ENCODE measurements at regions not wholly inside any gene's neighbourhood (a gene's known extent, or its start where the extent isn't known, plus 50 kb on each side); places are given as distances from the start of the nearest gene placed in this dataset.
"Not testable (repeated sequence)": the region's sequence is repeated elsewhere in the genome, so short reads cannot be mapped to it uniquely, and the experiment has no call there.

DNA sequence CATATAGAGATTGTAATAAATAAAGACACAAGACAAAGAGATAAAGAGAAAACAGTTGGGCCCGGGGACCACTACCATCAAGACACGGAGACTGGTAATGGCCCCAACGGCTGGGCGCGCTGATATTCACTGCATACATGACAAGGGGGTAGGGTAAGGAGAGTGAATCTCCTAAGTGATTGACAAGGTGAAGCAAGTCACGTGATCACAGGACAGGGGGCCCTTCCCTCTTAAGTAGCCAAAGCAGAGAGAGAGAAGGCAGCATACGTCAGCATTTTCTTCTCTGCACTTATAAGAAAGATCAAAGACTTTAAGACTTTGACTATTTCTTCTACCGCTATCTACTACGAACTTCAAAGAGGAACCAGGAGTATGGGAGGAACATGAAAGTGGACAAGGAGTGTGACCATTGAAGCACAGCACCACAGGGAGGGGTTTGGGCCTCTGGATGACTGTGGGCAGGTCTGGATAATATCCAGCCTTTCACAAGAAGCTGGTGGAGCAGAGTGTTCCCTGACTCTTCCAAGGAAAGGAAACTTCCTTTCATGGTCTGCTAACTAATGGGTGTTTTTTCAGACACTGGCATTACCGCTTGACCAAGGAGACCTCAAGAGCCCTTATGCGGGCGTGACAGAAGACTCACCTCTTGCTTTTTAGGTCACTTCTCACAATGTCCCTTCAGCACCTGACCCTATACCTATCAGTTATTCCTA is 75.6 kb downstream of the MRPL39 start:
- FAIRE-seq; DNase-seq; H3K4me1 ChIP-seq; H3K27ac ChIP-seq; H3K4me3 ChIP-seq; ATAC-seq; H3K36me3 ChIP-seq; intact Hi-C loops (cut with DNase I); H3K9me3 ChIP-seq; H3K27me3 ChIP-seq: not testable (repeated sequence)
- WGBS, 2 donors = 86 to 90% methylated on average over 12 of the region's 12 CpGs

DNA sequence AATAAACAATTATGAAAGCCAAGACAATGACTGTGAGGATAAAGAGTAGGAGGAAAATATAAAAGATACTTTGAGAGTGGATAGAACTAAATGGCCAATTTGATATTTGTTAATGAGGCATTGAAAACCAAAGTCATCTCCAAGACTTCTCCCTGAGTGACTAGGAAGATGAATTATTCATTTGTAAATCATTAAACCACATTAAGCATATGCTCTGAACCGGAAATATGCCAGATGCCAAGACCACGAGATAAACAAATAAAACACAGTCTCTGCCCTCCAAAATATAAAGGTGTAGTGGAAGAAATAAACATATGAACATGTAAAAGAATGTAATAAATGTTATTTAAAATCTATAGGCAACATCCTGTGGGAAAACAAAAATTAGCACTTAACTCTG is 78.8 kb downstream of the MRPL39 start:
- TF ChIP-seq, protein P1, sequence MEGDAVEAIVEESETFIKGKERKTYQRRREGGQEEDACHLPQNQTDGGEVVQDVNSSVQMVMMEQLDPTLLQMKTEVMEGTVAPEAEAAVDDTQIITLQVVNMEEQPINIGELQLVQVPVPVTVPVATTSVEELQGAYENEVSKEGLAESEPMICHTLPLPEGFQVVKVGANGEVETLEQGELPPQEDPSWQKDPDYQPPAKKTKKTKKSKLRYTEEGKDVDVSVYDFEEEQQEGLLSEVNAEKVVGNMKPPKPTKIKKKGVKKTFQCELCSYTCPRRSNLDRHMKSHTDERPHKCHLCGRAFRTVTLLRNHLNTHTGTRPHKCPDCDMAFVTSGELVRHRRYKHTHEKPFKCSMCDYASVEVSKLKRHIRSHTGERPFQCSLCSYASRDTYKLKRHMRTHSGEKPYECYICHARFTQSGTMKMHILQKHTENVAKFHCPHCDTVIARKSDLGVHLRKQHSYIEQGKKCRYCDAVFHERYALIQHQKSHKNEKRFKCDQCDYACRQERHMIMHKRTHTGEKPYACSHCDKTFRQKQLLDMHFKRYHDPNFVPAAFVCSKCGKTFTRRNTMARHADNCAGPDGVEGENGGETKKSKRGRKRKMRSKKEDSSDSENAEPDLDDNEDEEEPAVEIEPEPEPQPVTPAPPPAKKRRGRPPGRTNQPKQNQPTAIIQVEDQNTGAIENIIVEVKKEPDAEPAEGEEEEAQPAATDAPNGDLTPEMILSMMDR (IDR thresholded peaks at IDR 0.05) = no peak
- intact Hi-C loops (cut with DNase I) = no loop called here
- H3K27ac ChIP-seq = no peak overlapping the region
- FAIRE-seq (no peak), DNase-seq (no peak), ATAC-seq (no peak)
- no peaks in the 10 kb centered on the region for H3K9me3 ChIP-seq
- 8 to 14% methylated on average over 2 of the region's 2 CpGs for WGBS, 2 donors
- H3K36me3 ChIP-seq = no peaks in the 10 kb centered on the region
- no peak overlapping the region for H3K4me3 ChIP-seq
- no peaks in the 10 kb centered on the region for H3K4me1 ChIP-seq
- H3K27me3 ChIP-seq = no peaks in the 10 kb centered on the region

DNA sequence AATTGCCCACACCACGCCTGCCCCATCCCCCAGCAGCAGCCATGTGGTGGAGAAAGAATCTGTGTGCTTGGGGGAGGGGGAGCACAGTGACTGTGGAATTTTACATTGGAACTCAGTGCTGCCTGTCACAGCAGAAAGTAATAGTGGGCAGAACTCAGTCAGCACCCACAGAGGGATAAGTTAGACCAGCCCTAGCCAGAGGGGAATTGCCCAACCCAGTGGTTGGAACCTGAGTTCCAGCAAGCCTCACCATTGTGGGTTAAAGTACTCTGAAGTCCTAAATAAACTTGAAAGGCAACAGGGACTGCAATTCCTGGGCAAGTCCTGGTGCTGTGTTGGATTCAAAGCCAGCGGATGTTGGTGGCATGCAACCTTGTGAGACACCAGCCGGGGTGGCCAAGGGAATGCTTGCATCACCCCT is 88.8 kb downstream of the MRPL39 start:
- H3K9me3 ChIP-seq = no peaks in the 10 kb centered on the region
- H3K27ac ChIP-seq = no peak overlapping the region
- WGBS, 2 donors = 75 to 91% methylated on average over 3 of the region's 3 CpGs
- intact Hi-C loops (cut with DNase I) = no loop called here
- ATAC-seq (no peak), DNase-seq (no peak), FAIRE-seq (no peak)
- TF ChIP-seq, protein P1 (IDR thresholded peaks at IDR 0.05) = no peak
- no peak overlapping the region for H3K4me3 ChIP-seq
- no peaks in the 10 kb centered on the region for H3K4me1 ChIP-seq
- no peaks in the 10 kb centered on the region for H3K27me3 ChIP-seq
- H3K36me3 ChIP-seq = no peaks in the 10 kb centered on the region

DNA sequence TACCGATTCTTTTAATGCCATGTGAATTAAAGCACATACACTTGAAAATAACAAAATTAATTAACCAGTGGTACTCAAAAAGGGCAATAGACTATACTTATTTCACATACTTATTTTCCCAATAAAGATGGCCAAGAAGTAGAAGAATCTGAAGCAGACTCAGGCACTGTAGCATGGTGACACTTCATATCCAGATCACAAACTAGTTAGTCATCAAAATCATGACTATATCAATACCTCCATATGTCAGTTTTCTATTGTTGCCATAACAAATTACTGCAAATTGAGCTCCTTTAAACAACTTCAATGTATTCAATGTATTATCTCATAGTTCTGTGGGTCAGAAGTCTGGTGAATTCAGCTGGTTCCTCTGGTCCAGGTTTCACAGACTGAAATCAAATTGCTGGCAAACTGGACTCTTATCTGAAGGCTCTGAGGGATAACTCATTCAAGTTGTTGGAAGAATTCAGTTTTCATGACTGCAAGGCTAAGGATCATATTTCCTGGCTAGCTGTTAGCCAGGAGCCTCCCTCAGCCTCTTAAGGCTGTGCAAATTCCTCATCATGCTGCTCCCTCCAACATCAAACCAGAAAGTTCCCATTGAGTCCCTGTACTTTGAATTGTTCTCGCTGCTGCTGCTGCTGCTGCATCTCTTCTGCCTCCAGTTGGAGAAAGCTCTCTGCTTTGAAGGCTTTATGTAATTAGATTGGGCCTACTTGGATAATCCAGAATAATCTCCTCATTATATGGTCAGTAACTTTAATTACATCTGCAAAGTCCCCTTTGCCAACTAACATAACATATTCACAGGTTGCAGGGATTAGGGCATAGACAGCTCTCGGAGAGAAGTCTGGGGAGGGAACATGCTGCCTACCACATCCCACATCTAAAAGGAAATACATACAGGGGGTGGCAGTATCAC is 91.5 kb downstream of the MRPL39 start:
- TF ChIP-seq, protein P1 (IDR thresholded peaks at IDR 0.05) = no peak
- Histone ChIP-seq H3K27me3 (no peaks in the 10 kb centered on the region), H3K4me1 (no peaks in the 10 kb centered on the region), H3K4me3 (no peak overlapping the region), H3K27ac (no peak overlapping the region), H3K9me3 (no peaks in the 10 kb centered on the region), H3K36me3 (no peaks in the 10 kb centered on the region)
- 90 to 93% methylated on average over 3 of the region's 3 CpGs for WGBS, 2 donors
- DNase-seq (no peak), ATAC-seq (no peak), FAIRE-seq (no peak)
- intact Hi-C loops (cut with DNase I) = no loop called here

DNA sequence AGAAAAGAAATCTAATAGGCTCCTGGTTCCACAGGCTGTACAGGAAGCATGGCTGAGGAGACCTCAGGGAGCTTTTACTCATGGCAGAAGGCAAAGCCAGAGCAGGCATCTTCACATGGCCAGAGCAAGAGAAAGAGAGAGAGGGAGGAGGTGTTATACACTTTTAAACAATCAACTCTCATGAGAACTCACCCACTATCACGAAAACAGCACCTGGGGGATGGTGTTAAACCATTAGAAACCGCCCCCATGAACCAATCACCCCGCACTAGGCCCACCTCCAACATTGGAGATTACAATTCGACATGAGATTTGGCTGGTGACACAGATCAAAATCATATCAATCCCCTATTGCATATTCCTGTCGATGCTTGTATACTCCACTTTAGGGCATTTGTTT is 93.5 kb downstream of the MRPL39 start:
- no peak overlapping the region for H3K27ac ChIP-seq
- no peak for DNase-seq
- H3K36me3 ChIP-seq = no peaks in the 10 kb centered on the region
- no peak for ATAC-seq
- no peaks in the 10 kb centered on the region for H3K9me3 ChIP-seq
- FAIRE-seq = no peak
- H3K4me3 ChIP-seq = no peak overlapping the region
- WGBS, 2 donors = 77% methylated on average over 5 of the region's 5 CpGs
- no peaks in the 10 kb centered on the region for H3K4me1 ChIP-seq
- H3K27me3 ChIP-seq = no peaks in the 10 kb centered on the region
- TF ChIP-seq, protein P1 (IDR thresholded peaks at IDR 0.05) = no peak
- intact Hi-C loops (cut with DNase I) = no loop called here

Data from pancreas (tissue), 10 donors.